Stomach smooth muscle (tissue), 2 donors: ENCODE measurements at regions not wholly inside any gene's neighbourhood (a gene's known extent, or its start where the extent isn't known, plus 50 kb on each side); places are given as distances from the start of the nearest gene placed in this dataset.

Experiments used
- H3K27ac ChIP-seq: one replicate; pipeline ENCODE4 v1.7.0; 2013; ENCODE audit warnings: mild to moderate bottlenecking, low read length, inconsistent platforms
- H3K27me3 ChIP-seq, 2 donors: one replicate each; pipeline ENCODE4 v1.7.0; 2013; ENCODE audit warnings: low read length in 2 of 2; ENCODE audit not compliant: insufficient read depth in 2 of 2, control insufficient read depth in 1 of 2
- H3K36me3 ChIP-seq, 2 donors: one replicate each; pipeline ENCODE4 v1.7.0; 2013; ENCODE audit warnings: low read length in 2 of 2; ENCODE audit not compliant: control insufficient read depth in 2 of 2, insufficient read depth in 2 of 2
- H3K4me1 ChIP-seq: one replicate; pipeline ENCODE4 v1.7.0; 2013; ENCODE audit warnings: low read length; ENCODE audit not compliant: control insufficient read depth, insufficient read depth
- H3K4me3 ChIP-seq, 2 donors: one replicate each; pipeline ENCODE4 v1.7.0; 2013; ENCODE audit warnings: low read length in 2 of 2
- H3K9ac ChIP-seq, 2 donors: one replicate each; pipeline ENCODE4 v1.7.0; 2013; ENCODE audit warnings: low read length in 2 of 2, mild to moderate bottlenecking in 1 of 2
- H3K9me3 ChIP-seq, 2 donors: one replicate each; pipeline ENCODE4 v1.7.0; 2013; ENCODE audit warnings: low read length in 2 of 2; ENCODE audit not compliant: control insufficient read depth in 2 of 2
- donor health status: healthy.
- donor health status: Pancreatic carcinoma.

GRCh38 chr3:162541923-162542322, 1045.3 kb downstream of the OTOL1 start:
- H3K9me3 ChIP-seq: no peaks in the 10 kb centered on the region
- H3K4me3 ChIP-seq: no peak overlapping the region
- H3K4me1 ChIP-seq: no peaks in the 10 kb centered on the region
- H3K36me3 ChIP-seq: no peaks in the 10 kb centered on the region
- H3K9ac ChIP-seq: no peak overlapping the region
- no peak overlapping the region for H3K27ac ChIP-seq
- no peaks in the 10 kb centered on the region for H3K27me3 ChIP-seq

- H3K4me3 ChIP-seq: no peak overlapping the region
- no peak overlapping the region for H3K9ac ChIP-seq
- H3K36me3 ChIP-seq: no peaks in the 10 kb centered on the region
- no peaks in the 10 kb centered on the region for H3K4me1 ChIP-seq
- H3K9me3 ChIP-seq: no peaks in the 10 kb centered on the region
- H3K27me3 ChIP-seq: no peaks in the 10 kb centered on the region
- no peak overlapping the region for H3K27ac ChIP-seq
These were observed 1047.6 kb downstream of the OTOL1 start for GRCh38 chr3:162544246-162544645.

- Histone ChIP-seq H3K9me3 (no peaks in the 10 kb centered on the region), H3K36me3 (no peaks in the 10 kb centered on the region), H3K4me1 (no peaks in the 10 kb centered on the region), H3K27ac (no peak overlapping the region), H3K9ac (no peak overlapping the region), H3K27me3 (no peaks in the 10 kb centered on the region), H3K4me3 (no peak overlapping the region)
These were observed 1050.3 kb downstream of the OTOL1 start for GRCh38 chr3:162546910-162547309.

GRCh38 chr3:162547321-162547720, 1050.7 kb downstream of the OTOL1 start:
- Histone ChIP-seq H3K9me3 (no peaks in the 10 kb centered on the region), H3K27ac (no peak overlapping the region), H3K4me1 (no peaks in the 10 kb centered on the region), H3K4me3 (no peak overlapping the region), H3K9ac (no peak overlapping the region), H3K36me3 (no peaks in the 10 kb centered on the region), H3K27me3 (no peaks in the 10 kb centered on the region)

- H3K9ac ChIP-seq: no peak overlapping the region
- H3K4me3 ChIP-seq: no peak overlapping the region
- no peaks in the 10 kb centered on the region for H3K36me3 ChIP-seq
- H3K4me1 ChIP-seq: no peaks in the 10 kb centered on the region
- H3K9me3 ChIP-seq: no peaks in the 10 kb centered on the region
- H3K27me3 ChIP-seq: no peaks in the 10 kb centered on the region
- H3K27ac ChIP-seq: no peak overlapping the region
These were observed 1059.2 kb downstream of the OTOL1 start for GRCh38 chr3:162555761-162556160.

GRCh38 chr3:162558016-162558415, 1061.4 kb downstream of the OTOL1 start:
- no peak overlapping the region for H3K9ac ChIP-seq
- no peak overlapping the region for H3K4me3 ChIP-seq
- no peaks in the 10 kb centered on the region for H3K4me1 ChIP-seq
- no peaks in the 10 kb centered on the region for H3K9me3 ChIP-seq
- H3K27me3 ChIP-seq: no peaks in the 10 kb centered on the region
- no peaks in the 10 kb centered on the region for H3K36me3 ChIP-seq
- no peak overlapping the region for H3K27ac ChIP-seq

- Histone ChIP-seq H3K9ac (no peak overlapping the region), H3K4me1 (no peaks in the 10 kb centered on the region), H3K27me3 (no peaks in the 10 kb centered on the region), H3K9me3 (no peaks in the 10 kb centered on the region), H3K4me3 (no peak overlapping the region), H3K36me3 (no peaks in the 10 kb centered on the region), H3K27ac (no peak overlapping the region)
These were observed 1072.1 kb downstream of the OTOL1 start for GRCh38 chr3:162568706-162569105.

GRCh38 chr3:162569314-162569713, 1072.7 kb downstream of the OTOL1 start:
- Histone ChIP-seq H3K4me3 (no peak overlapping the region), H3K27ac (no peak overlapping the region), H3K4me1 (no peaks in the 10 kb centered on the region), H3K27me3 (no peaks in the 10 kb centered on the region), H3K36me3 (no peaks in the 10 kb centered on the region), H3K9ac (no peak overlapping the region), H3K9me3 (no peaks in the 10 kb centered on the region)

- no peak overlapping the region for H3K4me3 ChIP-seq
- H3K9ac ChIP-seq: no peak overlapping the region
- no peaks in the 10 kb centered on the region for H3K4me1 ChIP-seq
- no peaks in the 10 kb centered on the region for H3K36me3 ChIP-seq
- H3K27me3 ChIP-seq: no peaks in the 10 kb centered on the region
- H3K27ac ChIP-seq: no peak overlapping the region
- no peaks in the 10 kb centered on the region for H3K9me3 ChIP-seq
These were observed 1088.4 kb downstream of the OTOL1 start for GRCh38 chr3:162584986-162585385.

GRCh38 chr3:162586591-162586990, 1090.0 kb downstream of the OTOL1 start:
- Histone ChIP-seq H3K36me3 (no peaks in the 10 kb centered on the region), H3K9me3 (no peaks in the 10 kb centered on the region), H3K4me1 (no peaks in the 10 kb centered on the region)

GRCh38 chr3:162597226-162597625, 1100.6 kb downstream of the OTOL1 start:
- H3K9ac ChIP-seq: no peak overlapping the region
- H3K27me3 ChIP-seq: no peaks in the 10 kb centered on the region
- no peaks in the 10 kb centered on the region for H3K36me3 ChIP-seq
- no peak overlapping the region for H3K27ac ChIP-seq
- no peaks in the 10 kb centered on the region for H3K9me3 ChIP-seq
- no peak overlapping the region for H3K4me3 ChIP-seq
- no peaks in the 10 kb centered on the region for H3K4me1 ChIP-seq

More at GRCh38 chr3:162586591-162586990, 1090.0 kb downstream of the OTOL1 start:
- Histone ChIP-seq H3K27me3 (no peaks in the 10 kb centered on the region), H3K27ac (no peak overlapping the region), H3K4me3 (no peak overlapping the region), H3K9ac (no peak overlapping the region)
